ENCODE measurements at regions not wholly inside any gene's neighbourhood (a gene's known extent, or its start where the extent isn't known, plus 50 kb on each side); places are given as distances from the start of the nearest gene placed in this dataset.
A peak's percentile ranks its signal among the peaks of the same experiment; 100 is the strongest.
"Not testable (repeated sequence)": the region's sequence is repeated elsewhere in the genome, so short reads cannot be mapped to it uniquely, and the experiment has no call there.

- peak; percentile 91 for DNase-seq (ENCODE audit: low spot score)
Observed at GRCh38 chr21:31455506-31455905, 111.4 kb upstream of the TIAM1 start.

- DNase-seq (ENCODE audit: low spot score) = peak; percentile 60
Observed at GRCh38 chr21:31450980-31451379, 106.9 kb upstream of the TIAM1 start.

- DNase-seq (ENCODE audit: low spot score) = no peak
Observed at GRCh38 chr21:31449921-31450535, 106.0 kb upstream of the TIAM1 start.

- DNase-seq (ENCODE audit: low spot score) = no peak
Observed at GRCh38 chr21:31448496-31448895, 104.4 kb upstream of the TIAM1 start.

- no peak for DNase-seq (ENCODE audit: low spot score)
Observed at GRCh38 chr21:31447505-31447904, 103.4 kb upstream of the TIAM1 start.

GRCh38 chr21:31446226-31446855, 102.3 kb upstream of the TIAM1 start:
- DNase-seq (ENCODE audit: low spot score) = no peak

- no peak for DNase-seq (ENCODE audit: low spot score)
Observed at GRCh38 chr21:31445137-31445536, 101.1 kb upstream of the TIAM1 start.

- no peak for DNase-seq (ENCODE audit: low spot score)
Observed at GRCh38 chr21:31443736-31444521, 99.9 kb upstream of the TIAM1 start.

- DNase-seq (ENCODE audit: low spot score) = no peak
Observed at GRCh38 chr21:31442339-31442738, 98.3 kb upstream of the TIAM1 start.

GRCh38 chr21:31429506-31429905, 85.4 kb upstream of the TIAM1 start:
- no peak for DNase-seq (ENCODE audit: low spot score)

- DNase-seq (ENCODE audit: low spot score) = no peak
Observed at GRCh38 chr21:31426235-31426797, 82.3 kb upstream of the TIAM1 start.

- no peak for DNase-seq (ENCODE audit: low spot score)
Observed at GRCh38 chr21:31425138-31425537, 81.1 kb upstream of the TIAM1 start.

GRCh38 chr21:31424058-31424457, 80.0 kb upstream of the TIAM1 start:
- DNase-seq (ENCODE audit: low spot score) = no peak

GRCh38 chr21:31420988-31421387, 76.9 kb upstream of the TIAM1 start:
- DNase-seq (ENCODE audit: low spot score) = no peak

- no peak for DNase-seq (ENCODE audit: low spot score)
Observed at GRCh38 chr21:31420354-31420753, 76.3 kb upstream of the TIAM1 start.

- no peak for DNase-seq (ENCODE audit: low spot score)
Observed at GRCh38 chr21:31418377-31419001, 74.4 kb upstream of the TIAM1 start.

- not testable (repeated sequence) for DNase-seq (ENCODE audit: low spot score)
Observed at GRCh38 chr21:31417214-31417613, 73.2 kb upstream of the TIAM1 start.

GRCh38 chr21:31416465-31416864, 72.4 kb upstream of the TIAM1 start:
- DNase-seq (ENCODE audit: low spot score) = no peak

- DNase-seq (ENCODE audit: low spot score) = peak; percentile 93
Observed at GRCh38 chr21:31414263-31415000, 70.4 kb upstream of the TIAM1 start.

- no peak for DNase-seq (ENCODE audit: low spot score)
Observed at GRCh38 chr21:31413698-31414097, 69.6 kb upstream of the TIAM1 start.

- no peak for DNase-seq (ENCODE audit: low spot score)
Observed at GRCh38 chr21:31410499-31411131, 66.6 kb upstream of the TIAM1 start.
